SU-DHL-6 (cell line): ENCODE measurements at regions not wholly inside any gene's neighbourhood (a gene's known extent, or its start where the extent isn't known, plus 50 kb on each side); places are given as distances from the start of the nearest gene placed in this dataset.

Experiments used
- H2AFZ ChIP-seq: fragments of 200-600 bp; sonication (generic); 2 replicates; pipeline ENCODE4 v1.6.1; 2014; ENCODE audit warnings: low read depth, mild to moderate bottlenecking, moderate library complexity, mixed read lengths, antibody characterized with exemption, low read length; ENCODE audit not compliant: severe bottlenecking
- H3F3A ChIP-seq: fragments of 200-600 bp; shearing (Covaris generic); 2 replicates; pipeline ENCODE4 v1.6.0; 2016; ENCODE audit warnings: antibody characterized with exemption, mild to moderate bottlenecking; ENCODE audit not compliant: insufficient read depth
- H3K27ac ChIP-seq: fragments of 200-600 bp; sonication (generic); 2 replicates; pipeline ENCODE4 v1.5.1; 2016; ENCODE audit warnings: low read depth, mild to moderate bottlenecking, low read length, moderate library complexity, mixed read lengths
- H3K27me3 ChIP-seq: fragments of 200-600 bp; sonication (generic), shearing (Covaris generic); 2 replicates; pipeline ENCODE4 v1.6.0; 2014; ENCODE audit warnings: mild to moderate bottlenecking, low read length
- H3K36me3 ChIP-seq: fragments of 200-600 bp; sonication (generic); 2 replicates; pipeline ENCODE4 v1.6.1; 2014; ENCODE audit warnings: mild to moderate bottlenecking, low read length, mixed read lengths
- H3K4me2 ChIP-seq: fragments of 300-600, 200-600 bp; shearing (Covaris generic), sonication (generic); 2 replicates; pipeline ENCODE4 v1.6.0; 2014; ENCODE audit warnings: low read length, low read depth, mild to moderate bottlenecking; ENCODE audit not compliant: poor library complexity, severe bottlenecking
- H3K4me3 ChIP-seq: fragments of 200-600 bp; sonication (generic); 2 replicates; pipeline ENCODE4 v1.5.1; 2014; ENCODE audit warnings: antibody characterized with exemption, low read length, mild to moderate bottlenecking, mixed read lengths; ENCODE audit not compliant: insufficient read depth, poor library complexity, severe bottlenecking
- H3K79me2 ChIP-seq: fragments of 200-600 bp; sonication (generic); 2 replicates; pipeline ENCODE4 v1.6.1; 2014; ENCODE audit warnings: mild to moderate bottlenecking, low read length, moderate library complexity; ENCODE audit not compliant: insufficient read depth
- H3K9ac ChIP-seq: fragments of 200-600 bp; sonication (generic); 2 replicates; pipeline ENCODE4 v1.7.0; 2014; ENCODE audit warnings: mild to moderate bottlenecking, low read length
- H3K9me2 ChIP-seq: fragments of 200-600 bp; sonication (generic); replicated peaks from 2 replicates; pipeline ENCODE4 v1.6.1; 2014; ENCODE audit warnings: low read length; ENCODE audit not compliant: insufficient read depth
- H3K9me3 ChIP-seq: fragments of 200-600 bp; sonication (generic); 2 replicates; pipeline ENCODE4 v1.6.1; 2014; ENCODE audit warnings: low read length, mixed read lengths; ENCODE audit not compliant: insufficient read depth
- H4K20me1 ChIP-seq: fragments of 200-600 bp; sonication (generic); 2 replicates; pipeline ENCODE4 v1.6.1; 2014; ENCODE audit warnings: low read depth, mild to moderate bottlenecking, antibody characterized with exemption, low read length, moderate library complexity, mixed read lengths
- CTCF ChIP-seq: fragments of 200-600 bp; sonication (generic); IDR thresholded peaks from one replicate; pipeline ENCODE4 v1.5.1; 2017; ENCODE audit warnings: antibody characterized with exemption, mild to moderate bottlenecking, low read length, moderate library complexity; ENCODE audit not compliant: insufficient read depth, poor library complexity, severe bottlenecking
- EZH2phosphoT487 ChIP-seq: fragments of 200-600 bp; sonication (generic), shearing (Covaris generic); conservative IDR thresholded peaks from 2 replicates; pipeline ENCODE4 v1.6.1; 2018; ENCODE audit warnings: mild to moderate bottlenecking, antibody characterized with exemption, low read length, moderate library complexity, mixed read lengths

- no peak overlapping the region for H3K27ac ChIP-seq
- H3K79me2 ChIP-seq, result no peaks in the 10 kb centered on the region
- no peak overlapping the region for H3K9ac ChIP-seq
- H3K9me3 ChIP-seq, result no peaks in the 10 kb centered on the region
- H3K36me3 ChIP-seq, result no peaks in the 10 kb centered on the region
- H3K27me3 ChIP-seq, result no peaks in the 10 kb centered on the region
- H3K4me2 ChIP-seq, result no peak overlapping the region
- H3K4me3 ChIP-seq, result no peak overlapping the region
- no peaks in the 10 kb centered on the region for H3K9me2 ChIP-seq
- H3F3A ChIP-seq, result no peaks in the 10 kb centered on the region
- H4K20me1 ChIP-seq, result no peaks in the 10 kb centered on the region
- TF ChIP-seq EZH2phosphoT487 (no peak), CTCF (no peak)
- H2AFZ ChIP-seq, result no peak overlapping the region
These were observed 545.0 kb upstream of the TBL1XR1 start for GRCh38 chr3:177742273-177742672.

GRCh38 chr3:177743173-177743890 is 546.0 kb upstream of the TBL1XR1 start:
- no peak overlapping the region for H3K4me3 ChIP-seq
- no peaks in the 10 kb centered on the region for H3K9me3 ChIP-seq
- TF ChIP-seq CTCF (no peak), EZH2phosphoT487 (no peak)
- no peaks in the 10 kb centered on the region for H3K9me2 ChIP-seq
- H3K36me3 ChIP-seq, result no peaks in the 10 kb centered on the region
- H3K9ac ChIP-seq, result no peak overlapping the region
- H3F3A ChIP-seq, result no peaks in the 10 kb centered on the region
- no peak overlapping the region for H3K4me2 ChIP-seq
- H3K27ac ChIP-seq, result no peak overlapping the region
- no peak overlapping the region for H2AFZ ChIP-seq
- H3K79me2 ChIP-seq, result no peaks in the 10 kb centered on the region
- H3K27me3 ChIP-seq, result no peaks in the 10 kb centered on the region
- H4K20me1 ChIP-seq, result no peaks in the 10 kb centered on the region

- no peaks in the 10 kb centered on the region for H3K27me3 ChIP-seq
- H3K4me2 ChIP-seq, result no peak overlapping the region
- no peaks in the 10 kb centered on the region for H3K36me3 ChIP-seq
- no peak overlapping the region for H3K4me3 ChIP-seq
- H3K9me2 ChIP-seq, result no peaks in the 10 kb centered on the region
- H3K27ac ChIP-seq, result no peak overlapping the region
- H2AFZ ChIP-seq, result no peak overlapping the region
- TF ChIP-seq CTCF, result no peak
- no peak for TF ChIP-seq EZH2phosphoT487
- no peaks in the 10 kb centered on the region for H3F3A ChIP-seq
- no peak overlapping the region for H3K9ac ChIP-seq
- no peaks in the 10 kb centered on the region for H4K20me1 ChIP-seq
- no peaks in the 10 kb centered on the region for H3K79me2 ChIP-seq
- H3K9me3 ChIP-seq, result no peaks in the 10 kb centered on the region
These were observed 547.8 kb upstream of the TBL1XR1 start for GRCh38 chr3:177744873-177745606.
